ENCODE measurements at regions not wholly inside any gene's neighbourhood (a gene's known extent, or its start where the extent isn't known, plus 50 kb on each side); places are given as distances from the start of the nearest gene placed in this dataset.

DNA sequence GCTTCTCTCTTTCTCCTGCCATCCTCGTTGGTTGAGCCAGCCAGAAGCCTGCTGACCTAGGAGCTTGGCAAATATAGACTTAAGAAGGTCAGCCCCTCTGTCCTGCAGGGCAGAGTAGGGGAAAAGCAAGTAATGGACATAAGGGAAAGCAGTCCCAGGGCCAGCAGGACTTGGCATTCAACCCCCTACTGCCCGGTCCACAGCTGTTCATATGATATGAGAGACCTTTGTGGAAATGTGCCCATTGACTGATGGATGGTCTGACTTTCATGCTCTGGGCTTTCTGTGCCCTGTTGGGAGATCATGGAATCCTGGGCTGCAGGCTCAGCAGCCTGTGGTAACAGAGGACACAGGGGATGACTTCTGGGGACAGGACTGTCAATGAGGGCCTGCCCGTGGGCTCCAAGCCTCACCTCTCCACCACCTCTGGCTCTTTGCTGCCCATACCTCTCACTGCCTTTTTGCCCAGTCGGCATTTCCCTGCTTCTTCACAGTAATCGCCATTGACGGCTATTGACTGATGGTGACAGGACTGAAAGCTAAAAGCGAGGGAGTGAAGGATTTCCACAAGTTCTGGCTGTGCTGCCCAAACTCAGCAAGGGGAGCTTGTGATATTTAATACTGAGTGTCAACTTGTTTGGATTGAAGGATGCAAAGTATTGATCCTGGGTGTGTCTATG lies 60.0 kb upstream of the NMNAT3 start:
- no peak for DNase-seq (ENCODE audit: low read depth)

DNA sequence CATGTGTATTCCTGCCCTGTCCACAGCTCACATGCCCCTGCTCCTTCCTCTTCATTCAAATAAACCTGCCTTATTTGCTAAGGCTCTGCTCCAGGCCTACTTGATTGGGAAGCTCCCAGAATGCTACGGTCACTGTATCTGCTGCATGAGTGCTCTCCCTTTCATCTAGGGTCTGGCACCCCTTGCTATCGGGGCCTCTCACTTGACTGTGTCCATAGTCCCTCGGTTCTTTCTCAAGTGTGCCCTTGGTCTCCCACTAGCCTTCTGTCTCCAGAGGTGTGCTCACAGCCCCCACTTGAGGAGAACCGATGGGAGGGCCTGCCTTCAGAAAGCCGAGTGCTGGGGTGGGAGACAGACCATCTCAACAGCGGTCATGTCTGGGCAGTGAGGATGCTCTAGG lies 57.4 kb upstream of the NMNAT3 start:
- no peak for DNase-seq (ENCODE audit: low read depth)

DNA sequence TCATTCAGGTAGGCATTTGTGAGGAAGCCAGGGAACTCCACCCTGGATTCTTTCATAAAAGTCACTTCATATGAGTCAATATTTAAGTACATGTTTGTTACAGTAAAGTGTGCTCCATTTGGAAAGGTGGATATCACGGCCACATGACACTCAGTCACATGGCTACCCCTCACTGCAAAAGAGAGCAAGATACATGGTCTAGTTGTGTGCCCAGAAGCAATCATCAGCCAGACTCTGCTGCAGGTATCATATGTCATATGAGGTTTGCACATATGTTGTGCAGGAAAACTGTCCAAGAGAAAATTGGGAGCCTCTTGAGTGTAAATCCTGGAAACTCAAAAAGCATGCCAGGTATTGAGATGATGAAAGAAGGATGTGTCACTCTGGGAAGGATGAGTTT lies 55.0 kb upstream of the NMNAT3 start:
- no peak for DNase-seq (ENCODE audit: low read depth)

DNA sequence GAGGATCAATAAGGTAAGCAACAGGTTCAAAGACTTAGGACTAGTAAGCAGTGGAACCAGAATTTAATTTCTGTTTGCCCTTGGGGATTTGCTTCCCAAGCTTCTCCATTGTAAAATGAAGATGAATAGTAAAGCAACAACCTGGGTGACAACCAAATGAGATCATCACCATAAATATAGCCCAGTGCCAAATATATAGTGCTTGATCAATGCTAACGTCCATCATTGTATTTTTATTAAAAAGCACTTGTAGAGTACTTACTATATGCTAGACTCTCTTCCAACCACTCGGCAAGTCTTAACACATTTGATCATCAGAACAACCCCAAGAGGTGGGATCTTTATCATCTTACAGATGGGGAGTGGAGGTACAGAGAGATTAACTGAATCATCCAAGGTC lies 51.5 kb upstream of the NMNAT3 start:
- DNase-seq (ENCODE audit: low read depth), result no peak

DNA sequence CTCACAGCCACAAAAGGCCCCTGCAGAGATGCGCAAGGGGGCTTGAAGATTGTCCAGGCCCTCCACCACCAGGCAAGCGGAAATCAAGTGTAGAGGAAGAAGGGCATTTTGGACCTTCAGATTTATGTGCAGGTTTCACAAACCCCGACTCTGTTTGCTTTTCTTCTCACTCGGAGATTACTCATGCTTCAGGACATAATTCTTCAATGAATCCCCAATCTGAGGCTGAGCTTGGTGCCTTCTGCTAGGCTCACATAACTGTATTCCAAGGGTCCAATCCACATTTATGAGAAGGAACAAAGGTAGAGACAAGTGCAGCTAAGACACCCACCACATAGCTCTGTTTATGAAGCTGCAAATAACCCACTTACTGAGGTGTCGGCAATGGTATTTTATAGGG lies 50.6 kb upstream of the NMNAT3 start:
- no peak for DNase-seq (ENCODE audit: low read depth)
